Tibial nerve (tissue), 4 donors: ENCODE measurements at regions not wholly inside any gene's neighbourhood (a gene's known extent, or its start where the extent isn't known, plus 50 kb on each side); places are given as distances from the start of the nearest gene placed in this dataset.

Source experiments
- DNase-seq, 2 donors: peaks; one replicate each; pipeline ENCODE4 v3.0.0-alpha.2; 2019; ENCODE audit warnings: low spot score in 2 of 2
- H3K27ac ChIP-seq, 4 donors: fragments of 200-600 bp; sonication (generic) in 3 of 4; one replicate each; pipeline ENCODE4 v1.5.1; 2017 to 2019; ENCODE audit warnings: mild to moderate bottlenecking in 1 of 4
- H3K27me3 ChIP-seq, 2 donors: fragments of 200-600 bp; sonication (generic) in 1 of 2; one replicate each; pipeline versions ENCODE4 v1.5.1 to v1.6.0; 2017 to 2019
- H3K36me3 ChIP-seq, 3 donors: fragments of 200-600 bp; sonication (generic); one replicate each; pipeline ENCODE4 v1.5.1; 2018 to 2019
- H3K4me1 ChIP-seq, 4 donors: fragments of 200-600 bp; sonication (generic) in 3 of 4; one replicate each; pipeline ENCODE4 v1.5.1; 2017 to 2019
- H3K4me3 ChIP-seq, 4 donors: fragments of 200-600 bp; sonication (generic) in 3 of 4; one replicate each; pipeline ENCODE4 v1.5.1; 2017 to 2019; ENCODE audit warnings: mild to moderate bottlenecking in 1 of 4, moderate library complexity in 1 of 4
- H3K9me3 ChIP-seq, 4 donors: fragments of 200-600 bp; sonication (generic) in 3 of 4; one replicate each; pipeline ENCODE4 v1.5.1; 2017 to 2019
- CTCF ChIP-seq, 5 experiments: fragments of 200-600 bp in 3 of 5; fragments of 450-650 bp in 2 of 5; sonication (generic) in 3 of 5; IDR thresholded peaks; one replicate each; pipeline ENCODE4 v1.5.1; 2016 to 2019; ENCODE audit warnings: antibody characterized with exemption in 5 of 5, mild to moderate bottlenecking in 3 of 5, moderate library complexity in 2 of 5
- EP300 ChIP-seq, 2 donors: sonication (generic); formaldehyde crosslinking; IDR thresholded peaks; one replicate each; pipeline ENCODE4 v1.6.1; 2017; ENCODE audit warnings: antibody characterized with exemption in 2 of 2, mild to moderate bottlenecking in 1 of 2
- POLR2A ChIP-seq, 2 donors: fragments of 450-650 bp; IDR thresholded peaks; one replicate each; pipeline ENCODE4 v1.6.1; 2017; ENCODE audit warnings: antibody characterized with exemption in 2 of 2, mild to moderate bottlenecking in 2 of 2, moderate library complexity in 2 of 2
- WGBS, 2 donors: methylation state at CpG; one replicate each; pipeline ENCODE4 v1.1.5; 2018; 5-methylcytosine and 5-hydroxymethylcytosine counted together

GRCh38 chr2:236787885-236788284 lies 218.3 kb downstream of the ACKR3 start:
- Histone ChIP-seq H3K27me3 (no peaks in the 10 kb centered on the region), H3K4me3 (no peak overlapping the region), H3K36me3 (no peaks in the 10 kb centered on the region), H3K4me1 (peaks cover 0 to 8% (median 0%) of the 10 kb centered on the region in 4 donors), H3K9me3 (peaks cover 0 to 3% (median 0%) of the 10 kb centered on the region in 4 donors), H3K27ac (peak overlapping the region in 2 of 4 donors; percentile 3 to 9)
- 71 to 74% methylated on average over 7 of the region's 7 CpGs for WGBS, 2 donors
- TF ChIP-seq POLR2A (IDR thresholded peaks at IDR 0.05), result no peak
- TF ChIP-seq EP300 (IDR thresholded peaks at IDR 0.05), result peak in 1 of 2 donors; percentile 63
- no peak for TF ChIP-seq CTCF (IDR thresholded peaks at IDR 0.05)
- peak in 1 of 2 donors; percentile 32 for DNase-seq

- Histone ChIP-seq H3K9me3 (peaks cover 0 to under 1% (median 0%) of the 10 kb centered on the region in 4 donors), H3K27me3 (no peaks in the 10 kb centered on the region), H3K27ac (no peak overlapping the region), H3K4me1 (peaks cover 0 to 15% (median 0%) of the 10 kb centered on the region in 4 donors), H3K4me3 (no peak overlapping the region), H3K36me3 (no peaks in the 10 kb centered on the region)
- no peak for TF ChIP-seq EP300 (IDR thresholded peaks at IDR 0.05)
- no peak for TF ChIP-seq POLR2A (IDR thresholded peaks at IDR 0.05)
- TF ChIP-seq CTCF (IDR thresholded peaks at IDR 0.05), result no peak
- DNase-seq, result no peak
- 28 to 39% methylated on average over 4 to 6 of the region's 6 CpGs for WGBS, 2 donors
Observed at GRCh38 chr2:236790963-236791362, 221.3 kb downstream of the ACKR3 start.

GRCh38 chr2:236793023-236794011 lies 223.7 kb downstream of the ACKR3 start:
- TF ChIP-seq CTCF (IDR thresholded peaks at IDR 0.05) (no peak), EP300 (IDR thresholded peaks at IDR 0.05) (no peak), POLR2A (IDR thresholded peaks at IDR 0.05) (no peak)

GRCh38 chr2:236794176-236794957 lies 224.7 kb downstream of the ACKR3 start:
- no peaks in the 10 kb centered on the region for H3K36me3 ChIP-seq
- no peak overlapping the region for H3K4me3 ChIP-seq
- H3K4me1 ChIP-seq, result peaks cover 0 to 15% (median 0%) of the 10 kb centered on the region in 4 donors
- TF ChIP-seq EP300 (IDR thresholded peaks at IDR 0.05) (no peak), POLR2A (IDR thresholded peaks at IDR 0.05) (no peak), CTCF (IDR thresholded peaks at IDR 0.05) (no peak)
- no peaks in the 10 kb centered on the region for H3K27me3 ChIP-seq
- H3K9me3 ChIP-seq, result no peaks in the 10 kb centered on the region
- no peak for DNase-seq
- no peak overlapping the region for H3K27ac ChIP-seq
- 65 to 72% methylated on average over 14 of the region's 14 CpGs for WGBS, 2 donors

More at GRCh38 chr2:236793023-236794011, 223.7 kb downstream of the ACKR3 start:
- WGBS, 2 donors, result 72 to 77% methylated on average over 31 to 35 of the region's 37 CpGs
- H3K4me1 ChIP-seq, result peaks cover 0 to 15% (median 0%) of the 10 kb centered on the region in 4 donors
- no peak overlapping the region for H3K27ac ChIP-seq
- no peaks in the 10 kb centered on the region for H3K36me3 ChIP-seq
- no peaks in the 10 kb centered on the region for H3K9me3 ChIP-seq
- H3K4me3 ChIP-seq, result no peak overlapping the region
- no peaks in the 10 kb centered on the region for H3K27me3 ChIP-seq
- no peak for DNase-seq
